Keratinocyte (primary cell): ENCODE measurements at regions not wholly inside any gene's neighbourhood (a gene's known extent, or its start where the extent isn't known, plus 50 kb on each side); places are given as distances from the start of the nearest gene placed in this dataset.

Experiments used
- DNase-seq: peaks from one replicate; pipeline ENCODE4 v3.0.0-alpha.2; 2011; ENCODE audit warnings: low read depth, missing footprints, low spot score
- FAIRE-seq: peaks from 2 replicates; lab custom pipeline; 2011; peaks lifted over from hg19 to GRCh38; lab: Jason Lieb, UNC
- H2AFZ ChIP-seq: 2 replicates; pipeline ENCODE4 v1.6.0; 2012; ENCODE audit warnings: low read length, control low read depth, inconsistent platforms; ENCODE audit not compliant: control insufficient read depth
- H3K27ac ChIP-seq: 2 replicates; pipeline ENCODE4 v1.5.1; 2011; ENCODE audit warnings: low read length; ENCODE audit not compliant: control insufficient read depth, insufficient read depth
- H3K27me3 ChIP-seq: 3 replicates; pipeline ENCODE4 v1.6.0; 2011; ENCODE audit warnings: low read length; ENCODE audit not compliant: control insufficient read depth, insufficient read depth; ENCODE audit errors: extremely low read depth
- H3K36me3 ChIP-seq, 2 experiments: 2 replicates in 1 of 2; 3 replicates in 1 of 2; pipeline ENCODE4 v1.5.1; 2011; ENCODE audit warnings: low read length in 2 of 2, mild to moderate bottlenecking in 1 of 2; ENCODE audit not compliant: control insufficient read depth in 2 of 2, insufficient read depth in 2 of 2; ENCODE audit errors: extremely low read depth in 1 of 2
- H3K4me1 ChIP-seq: 3 replicates; pipeline ENCODE4 v1.5.1; 2011; ENCODE audit warnings: low read length; ENCODE audit not compliant: control insufficient read depth, insufficient read depth; ENCODE audit errors: extremely low read depth
- H3K4me2 ChIP-seq: 3 replicates; pipeline ENCODE4 v1.6.0; 2011; ENCODE audit warnings: low read depth, low read length; ENCODE audit not compliant: control insufficient read depth, insufficient read depth; ENCODE audit errors: extremely low read depth
- H3K4me3 ChIP-seq, 3 experiments: fragments of 200-600 bp in 1 of 3; sonication (generic) in 1 of 3; 2 replicates in 2 of 3; 3 replicates in 1 of 3; pipeline ENCODE4 v1.5.1; 2011 to 2016; ENCODE audit warnings: low read length in 3 of 3, mild to moderate bottlenecking in 3 of 3, control low read depth in 2 of 3, inconsistent platforms in 1 of 3, low read depth in 1 of 3, mixed read lengths in 1 of 3, mixed run types in 1 of 3, moderate library complexity in 1 of 3; ENCODE audit not compliant: control insufficient read depth in 2 of 3, insufficient read depth in 2 of 3; ENCODE audit errors: extremely low read depth in 1 of 3
- H3K79me2 ChIP-seq: 2 replicates; pipeline ENCODE4 v1.6.0; 2012; ENCODE audit warnings: low read length; ENCODE audit not compliant: control insufficient read depth, insufficient read depth
- H3K9ac ChIP-seq: 3 replicates; pipeline ENCODE4 v1.6.0; 2011; ENCODE audit warnings: low read length; ENCODE audit not compliant: control insufficient read depth, insufficient read depth; ENCODE audit errors: extremely low read depth
- H3K9me1 ChIP-seq: 3 replicates; pipeline ENCODE4 v1.6.0; 2011; ENCODE audit warnings: low read length; ENCODE audit not compliant: control insufficient read depth, insufficient read depth; ENCODE audit errors: extremely low read depth
- H3K9me3 ChIP-seq: 2 replicates; pipeline ENCODE4 v1.5.1; 2012; ENCODE audit warnings: low read depth, low read length; ENCODE audit not compliant: control insufficient read depth
- H4K20me1 ChIP-seq: 3 replicates; pipeline ENCODE4 v1.6.0; 2011; ENCODE audit warnings: low read length; ENCODE audit not compliant: control insufficient read depth, insufficient read depth; ENCODE audit errors: extremely low read depth
- CTCF ChIP-seq, 3 experiments: IDR thresholded peaks in 1 of 3; conservative IDR thresholded peaks in 1 of 3; optimal IDR thresholded peaks in 1 of 3; 2 replicates in 2 of 3; 3 replicates in 1 of 3; pipeline versions ENCODE3 to v1.5.1; 2011; ENCODE audit warnings: low read length in 3 of 3, mild to moderate bottlenecking in 3 of 3, moderate library complexity in 2 of 3, control low read depth in 1 of 3, inconsistent platforms in 1 of 3; ENCODE audit not compliant: insufficient read depth in 2 of 3; ENCODE audit errors: extremely low read depth in 1 of 3
- EZH2 ChIP-seq: IDR thresholded peaks from one replicate; pipeline ENCODE4 v1.6.1; 2012; ENCODE audit warnings: inconsistent platforms, mild to moderate bottlenecking, low read length, moderate library complexity
- dilution Hi-C: fragments of 300-500 bp; cut with MboI; formaldehyde crosslinking; loops from one replicate; pipeline ENCODE4 v1.7.0; 2020; ENCODE audit warnings: low sequenced_read_pairs; ENCODE audit not compliant: extremely low pct_ligation_motif_present

DNA sequence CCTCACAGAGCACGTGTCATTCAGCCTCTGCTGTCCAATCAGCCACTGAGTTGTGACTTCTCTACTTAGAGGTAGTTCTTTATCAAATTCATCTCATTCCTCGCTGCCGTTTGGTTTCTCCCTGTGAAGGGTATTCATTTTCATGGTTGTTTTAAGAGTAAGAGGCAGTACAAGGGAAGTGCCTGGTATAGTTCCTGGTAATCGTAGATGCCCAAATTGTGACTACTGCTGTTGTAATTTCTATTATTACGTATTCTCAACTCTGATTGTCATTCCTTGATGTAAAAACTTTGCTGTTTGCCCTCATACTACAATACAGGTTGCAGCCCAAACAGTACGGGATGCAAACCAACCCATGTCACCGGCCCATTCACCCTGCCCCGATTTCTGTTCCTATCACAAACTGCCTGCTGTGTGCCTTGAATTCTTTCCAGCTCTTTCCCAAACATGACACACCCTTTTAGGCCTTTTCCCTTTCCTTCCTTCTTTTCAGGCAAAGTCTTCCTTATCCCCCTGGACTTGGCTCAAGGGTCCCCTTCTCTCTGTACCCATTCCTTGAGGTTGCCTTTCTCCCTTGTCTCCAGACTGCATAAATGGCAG is 93.0 kb downstream of the SLC25A47 start:
- no peaks in the 10 kb centered on the region for H3K36me3 ChIP-seq
- no peaks in the 10 kb centered on the region for H3K9me3 ChIP-seq
- no peaks in the 10 kb centered on the region for H4K20me1 ChIP-seq
- DNase-seq (no peak), FAIRE-seq (no peak)
- no peak overlapping the region for H3K4me2 ChIP-seq
- H3K27me3 ChIP-seq, result no peaks in the 10 kb centered on the region
- H3K79me2 ChIP-seq, result no peaks in the 10 kb centered on the region
- H3K4me1 ChIP-seq, result peaks cover 13% of the 10 kb centered on the region
- dilution Hi-C loops, result no loop called here
- TF ChIP-seq CTCF (optimal IDR thresholded peaks at IDR 0.05 in 1 of 3, IDR thresholded peaks at IDR 0.05 in 1 of 3, conservative IDR thresholded peaks at IDR 0.05 in 1 of 3; ENCODE audit: extremely low read depth in 1 of 3, insufficient read depth in 2 of 3, low read length in 3 of 3) (no peak), EZH2 (no peak)
- no peak overlapping the region for H3K4me3 ChIP-seq
- no peak overlapping the region for H3K9ac ChIP-seq
- H3K27ac ChIP-seq, result no peak overlapping the region
- H3K9me1 ChIP-seq, result peaks cover 6% of the 10 kb centered on the region
- H2AFZ ChIP-seq, result no peak overlapping the region

GRCh38 chr14:100416921-100417860 is 94.1 kb downstream of the SLC25A47 start:
- DNase-seq (peak; percentile 64), FAIRE-seq (peak; percentile 91)
- H3K4me3 ChIP-seq, result no peak overlapping the region
- TF ChIP-seq EZH2, result no peak
- peak; percentile 86 to 96 (median 93) for TF ChIP-seq CTCF (optimal IDR thresholded peaks at IDR 0.05 in 1 of 3, IDR thresholded peaks at IDR 0.05 in 1 of 3, conservative IDR thresholded peaks at IDR 0.05 in 1 of 3; ENCODE audit: extremely low read depth in 1 of 3, insufficient read depth in 2 of 3, low read length in 3 of 3)
- H3K36me3 ChIP-seq, result no peaks in the 10 kb centered on the region
- H3K27me3 ChIP-seq, result no peaks in the 10 kb centered on the region
- peaks cover 13% of the 10 kb centered on the region for H3K4me1 ChIP-seq
- no peaks in the 10 kb centered on the region for H3K9me3 ChIP-seq
- no peaks in the 10 kb centered on the region for H4K20me1 ChIP-seq
- dilution Hi-C loops, result no loop called here
- H3K79me2 ChIP-seq, result no peaks in the 10 kb centered on the region
- peaks cover 6% of the 10 kb centered on the region for H3K9me1 ChIP-seq
- no peak overlapping the region for H2AFZ ChIP-seq
- peak overlapping the region; percentile 44 for H3K27ac ChIP-seq
- H3K4me2 ChIP-seq, result peak overlapping the region; percentile 13
- H3K9ac ChIP-seq, result no peak overlapping the region
